Coronary artery (tissue), 2 donors: ENCODE measurements at regions not wholly inside any gene's neighbourhood (a gene's known extent, or its start where the extent isn't known, plus 50 kb on each side); places are given as distances from the start of the nearest gene placed in this dataset.
A peak's percentile ranks its signal among the peaks of the same experiment; 100 is the strongest.

Experiments used
- DNase-seq: peaks from one replicate; pipeline ENCODE4 v3.0.0-alpha.2; 2017; ENCODE audit warnings: low spot score
- H3K27ac ChIP-seq, 2 donors: fragments of 200-600 bp; sonication (generic); one replicate each; pipeline ENCODE4 v1.5.1; 2016 to 2019
- H3K4me3 ChIP-seq: fragments of 200-600 bp; sonication (generic); 2 replicates; pipeline ENCODE4 v1.5.1; 2016; ENCODE audit warnings: mild to moderate bottlenecking, moderate library complexity
- TF ChIP-seq, protein P1 (sequence below): fragments of 200-600 bp; sonication (generic); IDR thresholded peaks from one replicate; pipeline ENCODE4 v1.5.1; 2019; ENCODE audit warnings: antibody characterized with exemption

DNA sequence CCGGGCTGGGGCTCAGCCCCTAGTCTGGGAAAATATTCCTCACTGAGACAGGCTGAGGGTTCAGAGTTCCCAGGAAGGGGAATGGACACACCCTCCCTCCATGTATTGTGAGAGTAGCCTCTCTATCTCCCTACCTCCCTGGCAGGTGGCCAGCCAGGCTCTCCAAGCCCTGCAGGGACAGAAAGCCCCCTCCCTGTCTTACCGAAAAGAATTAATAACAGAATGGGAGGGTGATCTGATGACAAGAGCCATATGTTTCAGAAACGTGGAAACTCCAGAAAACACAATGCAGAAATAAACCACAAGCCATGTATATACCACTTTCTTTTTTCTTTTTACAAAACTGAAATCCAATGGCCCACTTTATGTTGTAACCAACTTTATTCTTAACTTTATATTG, 140.0 kb downstream of the CHST1 start:
- TF ChIP-seq, protein P1, sequence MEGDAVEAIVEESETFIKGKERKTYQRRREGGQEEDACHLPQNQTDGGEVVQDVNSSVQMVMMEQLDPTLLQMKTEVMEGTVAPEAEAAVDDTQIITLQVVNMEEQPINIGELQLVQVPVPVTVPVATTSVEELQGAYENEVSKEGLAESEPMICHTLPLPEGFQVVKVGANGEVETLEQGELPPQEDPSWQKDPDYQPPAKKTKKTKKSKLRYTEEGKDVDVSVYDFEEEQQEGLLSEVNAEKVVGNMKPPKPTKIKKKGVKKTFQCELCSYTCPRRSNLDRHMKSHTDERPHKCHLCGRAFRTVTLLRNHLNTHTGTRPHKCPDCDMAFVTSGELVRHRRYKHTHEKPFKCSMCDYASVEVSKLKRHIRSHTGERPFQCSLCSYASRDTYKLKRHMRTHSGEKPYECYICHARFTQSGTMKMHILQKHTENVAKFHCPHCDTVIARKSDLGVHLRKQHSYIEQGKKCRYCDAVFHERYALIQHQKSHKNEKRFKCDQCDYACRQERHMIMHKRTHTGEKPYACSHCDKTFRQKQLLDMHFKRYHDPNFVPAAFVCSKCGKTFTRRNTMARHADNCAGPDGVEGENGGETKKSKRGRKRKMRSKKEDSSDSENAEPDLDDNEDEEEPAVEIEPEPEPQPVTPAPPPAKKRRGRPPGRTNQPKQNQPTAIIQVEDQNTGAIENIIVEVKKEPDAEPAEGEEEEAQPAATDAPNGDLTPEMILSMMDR = no peak
- DNase-seq = no peak
- no peak overlapping the region for H3K4me3 ChIP-seq
- H3K27ac ChIP-seq = no peak overlapping the region

DNA sequence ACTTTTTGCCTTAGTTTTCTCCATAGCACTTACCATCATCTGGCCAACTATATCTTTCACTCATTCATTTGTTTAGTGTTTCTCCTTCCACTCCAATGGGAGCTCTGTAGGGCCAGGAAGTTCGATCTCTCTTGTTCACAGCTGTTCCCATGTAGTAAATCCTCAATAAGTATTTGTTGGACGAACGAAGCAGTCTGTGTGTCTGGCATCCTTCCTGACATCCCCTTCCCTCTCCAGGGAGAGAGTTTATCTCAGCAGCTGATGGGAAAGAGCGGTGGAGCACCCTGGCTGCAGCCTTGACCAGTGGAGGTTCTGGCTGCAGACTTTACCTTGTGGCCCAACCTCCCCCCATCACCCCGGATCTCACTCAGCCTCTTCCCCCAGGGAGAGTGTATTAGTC, 141.7 kb downstream of the CHST1 start:
- no peak for DNase-seq

DNA sequence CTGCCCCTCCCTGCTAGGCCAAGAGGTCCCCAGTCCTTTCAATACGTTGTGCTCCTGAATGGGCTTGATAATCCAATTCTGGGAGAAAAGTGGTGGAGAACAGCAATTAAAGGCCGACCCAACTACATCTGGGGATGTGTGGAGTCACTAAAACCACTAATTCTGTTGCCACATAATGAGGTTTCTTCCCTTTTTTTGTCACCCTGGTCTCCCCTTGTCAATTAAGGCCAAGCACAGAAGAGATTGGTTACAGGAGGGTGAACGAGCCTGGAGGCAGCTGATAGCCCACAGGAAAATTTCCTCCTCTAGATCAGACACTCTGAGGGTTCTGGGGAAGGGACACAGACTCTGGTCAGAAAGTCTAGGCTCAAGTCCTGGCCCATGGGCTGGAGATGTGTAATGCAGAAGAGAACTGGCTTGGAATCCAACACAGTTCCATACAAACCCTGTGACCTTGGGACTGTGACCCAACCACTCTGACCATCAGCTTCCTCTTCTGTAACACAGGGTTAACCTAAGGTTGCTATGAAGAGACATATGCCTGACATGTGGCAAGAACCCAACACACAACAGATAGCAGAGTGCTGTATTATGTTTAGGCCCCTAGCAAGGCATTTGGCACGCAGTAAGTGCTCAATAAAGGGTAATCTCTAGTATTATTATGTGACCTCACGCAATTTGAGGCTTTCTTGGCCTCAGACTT, 146.4 kb downstream of the CHST1 start:
- no peak overlapping the region for H3K27ac ChIP-seq
- DNase-seq = peak; percentile 43
- TF ChIP-seq, protein P1 = no peak
- no peak overlapping the region for H3K4me3 ChIP-seq

More for the DNA sequence above, 141.7 kb downstream of the CHST1 start:
- no peak overlapping the region for H3K27ac ChIP-seq
- TF ChIP-seq, protein P1 = no peak
- H3K4me3 ChIP-seq = no peak overlapping the region

DNA sequence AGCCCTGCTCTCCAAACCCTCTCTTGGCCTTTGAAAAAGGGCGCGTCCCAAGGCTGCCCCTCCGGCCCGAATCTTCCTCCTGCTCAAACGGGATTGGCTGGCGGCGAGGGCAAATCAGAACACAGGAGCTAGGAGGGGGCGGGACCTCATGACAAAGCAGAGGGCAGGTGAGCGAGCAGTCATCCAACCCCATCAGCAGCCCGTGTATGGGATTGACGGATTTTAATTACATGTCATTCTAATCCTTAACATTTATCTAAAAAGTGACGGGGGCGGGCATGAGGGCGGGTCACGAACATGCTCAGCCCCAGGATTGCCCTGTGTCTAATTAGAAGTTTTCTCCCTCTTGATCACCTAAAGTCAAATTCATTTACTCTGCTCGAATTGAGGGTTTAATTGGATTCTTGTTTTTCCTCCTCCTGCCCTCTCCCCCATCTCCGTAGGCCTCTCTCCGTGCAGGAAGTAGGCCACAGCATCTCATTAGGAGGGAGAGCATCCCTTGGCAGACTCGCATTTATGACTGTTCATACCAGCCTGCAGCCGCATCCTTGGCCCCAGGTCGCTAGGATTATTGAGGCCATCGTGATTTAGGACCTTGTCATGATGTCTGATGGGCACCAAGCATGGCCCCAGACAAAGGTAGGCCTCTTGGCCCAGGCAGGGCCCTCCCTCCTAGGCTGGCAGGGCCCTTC, 147.1 kb downstream of the CHST1 start:
- TF ChIP-seq, protein P1 = no peak
- DNase-seq = no peak
- Histone ChIP-seq H3K27ac (no peak overlapping the region), H3K4me3 (no peak overlapping the region)

DNA sequence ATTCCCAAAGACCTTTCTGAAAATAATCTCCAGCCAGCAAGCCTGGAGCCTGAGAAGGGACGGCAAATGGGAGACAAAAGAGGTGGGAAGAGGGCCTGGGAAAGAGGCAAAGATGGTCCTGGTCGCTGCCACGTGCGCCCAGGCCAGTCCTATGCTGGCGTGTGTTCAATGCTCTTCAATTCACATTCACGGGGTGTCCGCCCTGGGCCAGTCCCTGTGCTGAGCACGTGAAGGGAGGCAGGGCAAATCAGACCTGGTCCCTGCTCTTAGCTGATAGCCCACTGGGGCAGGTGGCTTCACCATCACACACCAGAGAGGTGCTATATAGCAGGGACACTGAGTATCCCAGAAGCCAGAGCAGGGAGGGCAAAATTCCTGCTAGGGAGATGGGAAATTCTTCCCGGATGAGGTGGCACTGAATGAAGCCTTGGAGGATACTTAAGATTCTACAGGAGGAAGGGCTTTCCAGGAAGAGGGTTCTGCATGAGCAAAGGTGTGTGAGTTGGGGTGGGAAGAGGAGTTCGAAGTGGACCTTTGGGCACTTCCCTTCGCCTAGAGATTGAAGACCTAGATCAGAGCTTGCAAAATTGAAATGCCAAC, 148.2 kb downstream of the CHST1 start:
- TF ChIP-seq, protein P1 = no peak
- peak; percentile 38 for DNase-seq
- Histone ChIP-seq H3K27ac (no peak overlapping the region), H3K4me3 (no peak overlapping the region)

DNA sequence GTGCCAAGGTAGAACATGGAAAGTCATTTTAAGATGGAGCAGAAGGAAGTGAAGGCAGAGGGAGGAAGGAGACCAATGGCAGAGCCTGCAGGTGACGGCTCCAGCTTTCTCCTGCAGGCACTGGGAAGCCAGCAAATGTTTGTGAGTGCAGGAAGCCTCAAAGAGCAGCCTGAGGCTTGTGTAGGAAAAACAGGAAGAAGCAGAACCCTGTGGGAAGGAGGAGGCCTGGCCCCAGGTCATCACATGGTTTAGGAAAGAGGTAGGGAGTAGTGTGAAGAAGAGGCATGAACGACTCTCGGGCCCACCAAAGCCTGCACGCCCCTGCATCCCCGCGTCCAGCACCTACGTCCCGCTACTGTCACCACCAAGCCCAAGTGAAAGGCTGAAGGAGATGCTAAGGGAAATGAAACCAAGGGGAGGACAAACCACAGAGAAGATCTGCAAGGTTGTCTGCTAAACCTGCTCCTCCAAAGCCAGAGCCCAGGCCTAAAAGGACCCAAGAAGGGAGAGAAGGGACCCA, 151.5 kb downstream of the CHST1 start:
- TF ChIP-seq, protein P1 = no peak
- no peak overlapping the region for H3K27ac ChIP-seq
- no peak overlapping the region for H3K4me3 ChIP-seq
- peak; percentile 55 for DNase-seq
